ENCODE measurements at regions not wholly inside any gene's neighbourhood (a gene's known extent, or its start where the extent isn't known, plus 50 kb on each side); places are given as distances from the start of the nearest gene placed in this dataset.

- no peak for TF ChIP-seq CTCF (IDR thresholded peaks at IDR 0.05)
- ATAC-seq (ENCODE audit: low read depth) (no peak), DNase-seq (no peak)
- Mint-ChIP-seq H3K4me1 (no peaks in the 10 kb centered on the region), H3K9me3 (peaks cover 4% of the 10 kb centered on the region), H3K27ac (no peak overlapping the region), H3K4me3 (no peak overlapping the region), H3K36me3 (ENCODE audit: low read depth) (no peaks in the 10 kb centered on the region), H3K27me3 (peaks cover 6% of the 10 kb centered on the region)
- intact Hi-C loops (cut with micrococcal nuclease): no loop called here
- ChIA-PET POLR2A (no interaction called here), CTCF (no interaction called here)
These were observed 725.1 kb downstream of the EPHA4 start for GRCh38 chr2:220847006-220847405.

GRCh38 chr2:220847589-220847988, 724.5 kb downstream of the EPHA4 start:
- H3K4me1 Mint-ChIP-seq: no peaks in the 10 kb centered on the region
- H3K36me3 Mint-ChIP-seq (ENCODE audit: low read depth): no peaks in the 10 kb centered on the region
- POLR2A ChIA-PET: no interaction called here
- H3K27me3 Mint-ChIP-seq: peaks cover 6% of the 10 kb centered on the region
- intact Hi-C loops (cut with micrococcal nuclease): no loop called here
- ATAC-seq (ENCODE audit: low read depth) (no peak), DNase-seq (no peak)
- peaks cover 4% of the 10 kb centered on the region for H3K9me3 Mint-ChIP-seq
- no peak overlapping the region for H3K4me3 Mint-ChIP-seq
- CTCF ChIA-PET: no interaction called here
- no peak overlapping the region for H3K27ac Mint-ChIP-seq
- TF ChIP-seq CTCF (IDR thresholded peaks at IDR 0.05): no peak

- H3K9me3 Mint-ChIP-seq: peaks cover 4% of the 10 kb centered on the region
These were observed 722.7 kb downstream of the EPHA4 start for GRCh38 chr2:220849433-220849832.

GRCh38 chr2:220850116-220850515, 722.0 kb downstream of the EPHA4 start:
- DNase-seq (no peak), ATAC-seq (ENCODE audit: low read depth) (no peak)
- Mint-ChIP-seq H3K36me3 (ENCODE audit: low read depth) (no peaks in the 10 kb centered on the region), H3K27ac (no peak overlapping the region), H3K9me3 (peaks cover 4% of the 10 kb centered on the region), H3K27me3 (peaks cover 4% of the 10 kb centered on the region), H3K4me1 (no peaks in the 10 kb centered on the region), H3K4me3 (no peak overlapping the region)
- POLR2A ChIA-PET: no interaction called here
- TF ChIP-seq CTCF (IDR thresholded peaks at IDR 0.05): no peak
- CTCF ChIA-PET: no interaction called here
- intact Hi-C loops (cut with micrococcal nuclease): no loop called here

More at GRCh38 chr2:220849433-220849832, 722.7 kb downstream of the EPHA4 start:
- ChIA-PET POLR2A (no interaction called here), CTCF (no interaction called here)
- H3K4me1 Mint-ChIP-seq: no peaks in the 10 kb centered on the region
- TF ChIP-seq CTCF (IDR thresholded peaks at IDR 0.05): no peak
- H3K27me3 Mint-ChIP-seq: peaks cover 4% of the 10 kb centered on the region
- no peaks in the 10 kb centered on the region for H3K36me3 Mint-ChIP-seq (ENCODE audit: low read depth)
- intact Hi-C loops (cut with micrococcal nuclease): no loop called here
- H3K4me3 Mint-ChIP-seq: no peak overlapping the region
- no peak overlapping the region for H3K27ac Mint-ChIP-seq
- no peak for ATAC-seq (ENCODE audit: low read depth)
- DNase-seq: no peak

GRCh38 chr2:220855296-220855695, 716.8 kb downstream of the EPHA4 start:
- no peak overlapping the region for H3K4me3 Mint-ChIP-seq
- DNase-seq (no peak), ATAC-seq (ENCODE audit: low read depth) (no peak)
- no peaks in the 10 kb centered on the region for H3K9me3 Mint-ChIP-seq
- TF ChIP-seq CTCF (IDR thresholded peaks at IDR 0.05): no peak
- H3K36me3 Mint-ChIP-seq (ENCODE audit: low read depth): no peaks in the 10 kb centered on the region
- intact Hi-C loops (cut with micrococcal nuclease): no loop called here
- CTCF ChIA-PET: no interaction called here
- POLR2A ChIA-PET: no interaction called here
- H3K27me3 Mint-ChIP-seq: peaks cover 2% of the 10 kb centered on the region
- H3K27ac Mint-ChIP-seq: no peak overlapping the region
- no peaks in the 10 kb centered on the region for H3K4me1 Mint-ChIP-seq
